ENCODE measurements at regions not wholly inside any gene's neighbourhood (a gene's known extent, or its start where the extent isn't known, plus 50 kb on each side); places are given as distances from the start of the nearest gene placed in this dataset.

DNA sequence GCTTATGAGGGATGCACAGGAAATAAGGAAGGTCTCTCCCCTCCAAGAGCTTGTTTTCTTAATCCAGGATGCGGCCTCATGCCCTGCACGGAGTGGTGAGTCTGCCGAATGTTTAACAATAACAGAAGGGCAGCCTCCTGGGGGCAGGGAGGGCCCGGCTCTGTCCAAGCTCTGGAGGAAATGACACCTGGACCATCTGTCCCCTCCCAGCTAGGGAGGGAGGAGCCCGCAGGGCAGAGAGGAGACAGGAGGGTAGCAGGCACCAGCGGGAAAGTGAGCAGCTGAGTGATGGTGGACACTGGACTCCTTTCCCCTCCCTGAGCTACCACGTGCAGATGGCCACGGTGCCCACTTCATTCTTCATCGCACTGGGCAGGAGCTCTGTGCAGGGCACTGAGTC, 398.2 kb upstream of the MYT1L start:
- TF ChIP-seq, protein P1, sequence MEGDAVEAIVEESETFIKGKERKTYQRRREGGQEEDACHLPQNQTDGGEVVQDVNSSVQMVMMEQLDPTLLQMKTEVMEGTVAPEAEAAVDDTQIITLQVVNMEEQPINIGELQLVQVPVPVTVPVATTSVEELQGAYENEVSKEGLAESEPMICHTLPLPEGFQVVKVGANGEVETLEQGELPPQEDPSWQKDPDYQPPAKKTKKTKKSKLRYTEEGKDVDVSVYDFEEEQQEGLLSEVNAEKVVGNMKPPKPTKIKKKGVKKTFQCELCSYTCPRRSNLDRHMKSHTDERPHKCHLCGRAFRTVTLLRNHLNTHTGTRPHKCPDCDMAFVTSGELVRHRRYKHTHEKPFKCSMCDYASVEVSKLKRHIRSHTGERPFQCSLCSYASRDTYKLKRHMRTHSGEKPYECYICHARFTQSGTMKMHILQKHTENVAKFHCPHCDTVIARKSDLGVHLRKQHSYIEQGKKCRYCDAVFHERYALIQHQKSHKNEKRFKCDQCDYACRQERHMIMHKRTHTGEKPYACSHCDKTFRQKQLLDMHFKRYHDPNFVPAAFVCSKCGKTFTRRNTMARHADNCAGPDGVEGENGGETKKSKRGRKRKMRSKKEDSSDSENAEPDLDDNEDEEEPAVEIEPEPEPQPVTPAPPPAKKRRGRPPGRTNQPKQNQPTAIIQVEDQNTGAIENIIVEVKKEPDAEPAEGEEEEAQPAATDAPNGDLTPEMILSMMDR (IDR thresholded peaks at IDR 0.05; ENCODE audit: low read length) = no peak
- TF ChIP-seq EZH2 (IDR thresholded peaks at IDR 0.05; ENCODE audit: borderline replicate concordance, low read length) = no peak
